ENCODE measurements at regions not wholly inside any gene's neighbourhood (a gene's known extent, or its start where the extent isn't known, plus 50 kb on each side); places are given as distances from the start of the nearest gene placed in this dataset.

DNA sequence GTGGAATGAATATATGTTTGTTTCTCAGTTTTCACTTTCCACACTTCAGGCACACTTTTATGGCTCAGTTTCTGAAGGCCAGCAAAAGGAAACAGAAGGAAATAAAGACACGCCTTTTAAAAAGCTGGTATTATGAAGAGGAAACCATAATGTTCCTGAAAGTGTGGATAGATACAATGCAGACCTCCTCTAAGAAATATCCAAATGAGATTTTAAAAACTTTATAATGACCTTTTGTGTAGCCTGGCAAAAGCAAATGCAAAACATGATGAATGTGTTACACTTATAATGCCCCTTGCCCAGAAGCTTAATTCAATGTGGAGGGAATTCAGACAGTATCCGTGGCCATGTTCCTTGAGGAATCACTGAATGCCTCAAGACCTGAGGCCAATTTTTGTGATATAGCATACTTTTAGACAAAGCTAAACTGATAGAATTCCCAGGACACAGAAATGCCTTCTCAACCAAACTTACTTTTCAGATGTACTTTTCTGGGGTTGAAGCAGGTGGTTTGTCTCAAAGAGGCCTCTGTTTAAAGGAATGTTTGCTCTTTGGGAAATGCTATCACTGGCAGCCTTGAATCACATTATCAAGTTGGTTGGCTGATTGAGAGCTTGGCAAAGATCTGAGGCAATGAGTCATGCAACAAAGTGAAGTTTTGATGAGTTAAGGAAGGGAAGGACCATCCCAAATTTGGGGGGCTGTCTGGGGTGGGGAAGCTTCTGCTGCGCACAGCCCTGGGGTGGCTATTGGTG lies 77.1 kb upstream of the CACNA2D3 start:
- Mint-ChIP-seq H3K4me3 (no peak overlapping the region), H3K9me3 (no peaks in the 10 kb centered on the region), H3K36me3 (no peaks in the 10 kb centered on the region), H3K27ac (no peak overlapping the region), H3K27me3 (ENCODE audit: insufficient read depth, low read depth) (peaks cover 4% of the 10 kb centered on the region), H3K4me1 (peaks cover 9% of the 10 kb centered on the region)
- peaks cover 8% of the 10 kb centered on the region for H3K4me1 ChIP-seq
- H3K4me2 ChIP-seq, result no peak overlapping the region
- H4K20me1 ChIP-seq (ENCODE audit: low read depth), result no peaks in the 10 kb centered on the region
- H2AFZ ChIP-seq (replicated peaks), result no peak overlapping the region
- H3K9me3 ChIP-seq (ENCODE audit: low read depth), result no peaks in the 10 kb centered on the region
- no peak overlapping the region for H3K4me3 ChIP-seq
- no peaks in the 10 kb centered on the region for H3K36me3 ChIP-seq
- no peak for DNase-seq (ENCODE audit: low spot score)
- no peak for TF ChIP-seq EZH2phosphoT487 (IDR thresholded peaks at IDR 0.05)
- TF ChIP-seq, protein P1, sequence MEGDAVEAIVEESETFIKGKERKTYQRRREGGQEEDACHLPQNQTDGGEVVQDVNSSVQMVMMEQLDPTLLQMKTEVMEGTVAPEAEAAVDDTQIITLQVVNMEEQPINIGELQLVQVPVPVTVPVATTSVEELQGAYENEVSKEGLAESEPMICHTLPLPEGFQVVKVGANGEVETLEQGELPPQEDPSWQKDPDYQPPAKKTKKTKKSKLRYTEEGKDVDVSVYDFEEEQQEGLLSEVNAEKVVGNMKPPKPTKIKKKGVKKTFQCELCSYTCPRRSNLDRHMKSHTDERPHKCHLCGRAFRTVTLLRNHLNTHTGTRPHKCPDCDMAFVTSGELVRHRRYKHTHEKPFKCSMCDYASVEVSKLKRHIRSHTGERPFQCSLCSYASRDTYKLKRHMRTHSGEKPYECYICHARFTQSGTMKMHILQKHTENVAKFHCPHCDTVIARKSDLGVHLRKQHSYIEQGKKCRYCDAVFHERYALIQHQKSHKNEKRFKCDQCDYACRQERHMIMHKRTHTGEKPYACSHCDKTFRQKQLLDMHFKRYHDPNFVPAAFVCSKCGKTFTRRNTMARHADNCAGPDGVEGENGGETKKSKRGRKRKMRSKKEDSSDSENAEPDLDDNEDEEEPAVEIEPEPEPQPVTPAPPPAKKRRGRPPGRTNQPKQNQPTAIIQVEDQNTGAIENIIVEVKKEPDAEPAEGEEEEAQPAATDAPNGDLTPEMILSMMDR (IDR thresholded peaks at IDR 0.05), result no peak
- no peak for TF ChIP-seq EZH2 (IDR thresholded peaks at IDR 0.05)
- no peak overlapping the region for H3K9ac ChIP-seq
- H3K27ac ChIP-seq, result no peak overlapping the region
- H3K27me3 ChIP-seq, result no peaks in the 10 kb centered on the region
- no peaks in the 10 kb centered on the region for H3F3A ChIP-seq (ENCODE audit: low read depth)
- no peaks in the 10 kb centered on the region for H3K79me2 ChIP-seq (ENCODE audit: low read depth)

DNA sequence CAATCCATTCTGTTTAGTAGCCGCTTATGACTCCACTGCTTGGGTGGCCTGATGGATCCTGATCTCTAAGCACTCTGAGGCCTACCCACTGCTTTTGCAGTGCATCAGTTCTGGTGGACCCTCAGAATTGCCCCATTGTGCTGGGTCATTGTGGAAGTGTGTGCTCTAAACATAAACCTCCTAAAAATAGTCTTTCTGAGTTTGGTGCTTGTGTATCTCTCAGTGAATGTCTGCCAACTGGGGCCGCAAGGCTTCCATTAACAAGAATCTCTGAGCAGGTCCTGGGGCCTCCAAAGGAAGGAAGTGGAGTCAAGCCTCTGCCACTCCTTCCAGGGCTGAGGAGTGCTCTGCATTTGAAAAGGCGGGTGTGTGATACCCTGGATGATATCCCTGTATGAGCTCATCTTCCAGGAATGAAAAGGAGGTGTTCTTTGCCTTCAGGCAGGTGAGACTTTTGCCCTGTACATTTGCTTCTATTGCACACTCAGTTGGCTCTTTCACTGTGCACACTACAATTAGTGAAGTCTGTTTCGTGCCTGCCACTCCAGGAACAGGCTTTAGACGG lies 80.0 kb upstream of the CACNA2D3 start:
- Histone ChIP-seq H2AFZ (replicated peaks) (no peak overlapping the region), H3K4me3 (no peak overlapping the region), H3F3A (ENCODE audit: low read depth) (no peaks in the 10 kb centered on the region), H3K27me3 (no peaks in the 10 kb centered on the region), H3K4me1 (peaks cover 11% of the 10 kb centered on the region), H3K36me3 (no peaks in the 10 kb centered on the region), H4K20me1 (ENCODE audit: low read depth) (no peaks in the 10 kb centered on the region), H3K79me2 (ENCODE audit: low read depth) (no peaks in the 10 kb centered on the region), H3K9me3 (ENCODE audit: low read depth) (no peaks in the 10 kb centered on the region), H3K9ac (no peak overlapping the region), H3K27ac (no peak overlapping the region), H3K4me2 (no peak overlapping the region)
- TF ChIP-seq, protein P1 (IDR thresholded peaks at IDR 0.05), result no peak
- TF ChIP-seq EZH2phosphoT487 (IDR thresholded peaks at IDR 0.05), result no peak
- no peak for TF ChIP-seq EZH2 (IDR thresholded peaks at IDR 0.05)
- H3K4me3 Mint-ChIP-seq, result no peak overlapping the region
- H3K4me1 Mint-ChIP-seq, result peaks cover 11% of the 10 kb centered on the region
- H3K9me3 Mint-ChIP-seq, result no peaks in the 10 kb centered on the region
- H3K27me3 Mint-ChIP-seq (ENCODE audit: insufficient read depth, low read depth), result peaks cover 4% of the 10 kb centered on the region
- DNase-seq (ENCODE audit: low spot score), result no peak
- H3K36me3 Mint-ChIP-seq, result no peaks in the 10 kb centered on the region
- H3K27ac Mint-ChIP-seq, result no peak overlapping the region

DNA sequence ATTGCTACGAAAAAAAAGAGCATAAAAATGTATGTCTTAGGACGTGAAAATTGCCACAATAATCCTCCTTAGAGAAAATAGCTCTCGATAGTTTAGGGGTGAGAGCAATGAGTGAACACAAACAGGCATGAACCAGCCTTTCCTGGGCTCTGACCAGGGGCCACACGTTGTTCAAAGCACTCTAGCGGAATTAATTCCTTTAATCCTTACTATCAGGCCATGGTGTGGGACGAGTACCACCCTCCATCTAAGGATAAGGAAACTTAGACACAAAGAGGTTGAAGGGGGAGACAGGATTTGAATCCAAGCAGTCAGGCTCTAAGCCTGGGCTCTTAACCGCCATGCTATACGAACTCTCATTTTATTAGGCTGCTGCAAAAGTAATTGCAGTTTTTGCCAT lies 81.9 kb upstream of the CACNA2D3 start:
- Mint-ChIP-seq H3K4me3 (no peak overlapping the region), H3K9me3 (no peaks in the 10 kb centered on the region)
- TF ChIP-seq EZH2phosphoT487 (IDR thresholded peaks at IDR 0.05) (no peak), EZH2 (IDR thresholded peaks at IDR 0.05) (no peak)
- TF ChIP-seq, protein P1 (IDR thresholded peaks at IDR 0.05), result no peak

More for the DNA sequence above, 81.9 kb upstream of the CACNA2D3 start:
- Histone ChIP-seq H2AFZ (replicated peaks) (no peak overlapping the region), H3K4me3 (no peak overlapping the region), H3F3A (ENCODE audit: low read depth) (no peaks in the 10 kb centered on the region), H3K27ac (no peak overlapping the region), H4K20me1 (ENCODE audit: low read depth) (no peaks in the 10 kb centered on the region), H3K79me2 (ENCODE audit: low read depth) (no peaks in the 10 kb centered on the region), H3K4me2 (peak overlapping the region; percentile 16), H3K4me1 (peaks cover 11% of the 10 kb centered on the region), H3K27me3 (no peaks in the 10 kb centered on the region), H3K9ac (no peak overlapping the region), H3K36me3 (no peaks in the 10 kb centered on the region), H3K9me3 (ENCODE audit: low read depth) (no peaks in the 10 kb centered on the region)
- peak; percentile 64 for DNase-seq (ENCODE audit: low spot score)
- H3K36me3 Mint-ChIP-seq, result no peaks in the 10 kb centered on the region
- H3K4me1 Mint-ChIP-seq, result peaks cover 11% of the 10 kb centered on the region
- H3K27ac Mint-ChIP-seq, result peak overlapping the region; percentile 70
- peaks cover 4% of the 10 kb centered on the region for H3K27me3 Mint-ChIP-seq (ENCODE audit: insufficient read depth, low read depth)
